HepG2 (cell line): ENCODE measurements at regions not wholly inside any gene's neighbourhood (a gene's known extent, or its start where the extent isn't known, plus 50 kb on each side); places are given as distances from the start of the nearest gene placed in this dataset.

Experiments
- ATAC-seq: fragments of 200-7000 bp; cut with Tn5 transposase; 3 replicates; pipeline ENCODE4 v1.9.1; 2020; ENCODE audit warnings: mild to moderate bottlenecking, moderate library complexity
- BruUV-seq: library from RNA; stranded (reverse); fragments of 400-500 nt; replicated peaks from 2 replicates; lab custom pipeline; 2021; lab: Mats Ljungman, UMichigan
- CTCF ChIA-PET: fragments of 300-600 bp; formaldehyde crosslinking; extraction: SDS; loops from one replicate; lab custom pipeline; 2021; ENCODE audit warnings: low total read pairs, inconsistent platforms, low intra/inter-chr PET ratio; lab: Yijun Ruan, JAX
- POLR2A ChIA-PET: fragments of 350-600 bp; sonication (Branson Sonifier 250); formaldehyde crosslinking; loops from one replicate; lab custom pipeline; 2020; ENCODE audit warnings: antibody characterized with exemption, inconsistent platforms; lab: Yijun Ruan, JAX
- DNase-seq: peaks from one replicate; pipeline ENCODE4 v3.0.0-alpha.2; 2015; ENCODE audit warnings: low spot score
- FAIRE-seq: peaks from 3 replicates; lab custom pipeline; 2011; peaks lifted over from hg19 to GRCh38; lab: Jason Lieb, UNC
- H2AFZ ChIP-seq: one replicate; pipeline ENCODE4 v1.6.1; 2011; ENCODE audit warnings: low read length, inconsistent platforms
- H3K27ac ChIP-seq: fragments of 300-600 bp; 3 replicates; pipeline ENCODE4 v1.8.0; 2011; ENCODE audit warnings: mixed run types, mild to moderate bottlenecking, mixed read lengths, low read length, inconsistent platforms; ENCODE audit not compliant: insufficient read depth; ENCODE audit errors: extremely low read length
- H3K27me3 ChIP-seq, 2 experiments: fragments of 200-600 bp in 1 of 2; 2 replicates in 1 of 2; 3 replicates in 1 of 2; pipeline versions ENCODE4 v1.6.0 to v1.8.0; 2011; ENCODE audit warnings: low read length in 2 of 2, mild to moderate bottlenecking in 2 of 2, moderate library complexity in 2 of 2, inconsistent platforms in 1 of 2; ENCODE audit not compliant: insufficient read depth in 2 of 2, control insufficient read depth in 1 of 2
- H3K36me3 ChIP-seq, 2 experiments: fragments of 200-600 bp in 1 of 2; replicated peaks in 1 of 2; 2 replicates in 1 of 2; 3 replicates in 1 of 2; pipeline versions ENCODE4 v1.5.1 to v1.8.0; 2011; ENCODE audit warnings: low read length in 2 of 2, inconsistent platforms in 1 of 2; ENCODE audit not compliant: insufficient read depth in 2 of 2, control insufficient read depth in 1 of 2
- H3K4me1 ChIP-seq: 2 replicates; pipeline ENCODE4 v1.5.1; 2012; ENCODE audit warnings: low read length, inconsistent platforms; ENCODE audit not compliant: insufficient read depth
- H3K4me2 ChIP-seq: 2 replicates; pipeline ENCODE4 v1.6.0; 2011; ENCODE audit warnings: low read depth, low read length, inconsistent platforms
- H3K4me3 ChIP-seq, 3 experiments: fragments of 200-600 bp in 1 of 3; sonication (generic), shearing (Covaris generic) in 1 of 3; replicated peaks in 1 of 3; 2 replicates each; pipeline ENCODE4 v1.5.1; 2011 to 2016; ENCODE audit warnings: low read length in 3 of 3, inconsistent platforms in 2 of 3, low read depth in 2 of 3, mild to moderate bottlenecking in 2 of 3, control low read depth in 1 of 3, mixed read lengths in 1 of 3; ENCODE audit not compliant: insufficient read depth in 1 of 3
- H3K79me2 ChIP-seq: one replicate; pipeline ENCODE4 v1.6.1; 2011; ENCODE audit warnings: low read length, inconsistent platforms; ENCODE audit not compliant: insufficient read depth
- H3K9ac ChIP-seq: 2 replicates; pipeline ENCODE4 v1.6.0; 2011; ENCODE audit warnings: mild to moderate bottlenecking, low read depth, low read length, inconsistent platforms; ENCODE audit not compliant: insufficient read depth
- H3K9me3 ChIP-seq: 2 replicates; pipeline ENCODE4 v1.5.1; 2012; ENCODE audit warnings: mild to moderate bottlenecking, low read length
- H4K20me1 ChIP-seq: 2 replicates; pipeline ENCODE4 v1.6.0; 2011; ENCODE audit warnings: inconsistent platforms, mild to moderate bottlenecking, low read length, moderate library complexity; ENCODE audit not compliant: insufficient read depth
- HCFC1 ChIP-seq: fragments of 150-350 bp; IDR thresholded peaks from 2 replicates; pipeline ENCODE4 v1.6.1; 2014; ENCODE audit warnings: low read depth, low read length
- RBFOX2 ChIP-seq: fragments of 200-400 bp; formaldehyde crosslinking; IDR thresholded peaks from 2 replicates; pipeline ENCODE4 v1.6.1; 2017; ENCODE audit warnings: low read depth, mild to moderate bottlenecking, low read length
- SP140L ChIP-seq: sonication (generic); formaldehyde crosslinking; IDR thresholded peaks from 2 replicates; pipeline ENCODE4 v1.4.0; 2020; ENCODE audit warnings: missing genetic modification reagents, borderline replicate concordance
- ZNF282 ChIP-seq: fragments of 450-650 bp; IDR thresholded peaks from 2 replicates; pipeline ENCODE4 v1.6.1; 2018; ENCODE audit not compliant: partially characterized antibody
- ZSCAN9 ChIP-seq: IDR thresholded peaks from 2 replicates; pipeline ENCODE4 v1.6.1; 2016; ENCODE audit warnings: borderline replicate concordance
- WGBS: methylation state at CpG from one replicate; pipeline ENCODE4 v1.1.6; 2017; ENCODE audit warnings: low lambda C conversion rate; 5-methylcytosine and 5-hydroxymethylcytosine counted together
- in situ Hi-C: cut with HindIII; loops from 2 replicates; pipeline ENCODE4 v1.10.0; 2017; ENCODE audit warnings: low pct_unique_long_range_greater_than_20kb; ENCODE audit not compliant: extremely low pct_ligation_motif_present
- intact Hi-C: fragments of 100-400 bp; cut with micrococcal nuclease; formaldehyde crosslinking; loops from one replicate; pipeline ENCODE4 v1.10.0; 2022; ENCODE audit not compliant: unreplicated experiment
- TF ChIP-seq, protein P1 (sequence below): IDR thresholded peaks from 2 replicates; pipeline ENCODE4 v1.6.1; 2016; ENCODE audit warnings: low read depth, control low read depth
- TF ChIP-seq, protein P2 (sequence below), 2 experiments: IDR thresholded peaks; 2 replicates each; pipeline ENCODE4 v1.6.1; 2011 to 2012; ENCODE audit warnings: low read length in 2 of 2, borderline replicate concordance in 1 of 2, low read depth in 1 of 2, mild to moderate bottlenecking in 1 of 2, moderate library complexity in 1 of 2
- TF ChIP-seq, protein P3 (sequence below): sonication (generic); formaldehyde crosslinking; IDR thresholded peaks from 2 replicates; pipeline ENCODE4 v1.4.0; 2020; ENCODE audit warnings: missing genetic modification reagents

GRCh38 chr4:107453987-107454386 is 266.0 kb downstream of the PAPSS1 start:
- POLR2A ChIA-PET = no interaction called here
- CTCF ChIA-PET = no interaction called here
- FAIRE-seq (no peak), ATAC-seq (no peak), DNase-seq (no peak)
- in situ Hi-C loops (no loop called here), intact Hi-C loops (no loop called here)
- Histone ChIP-seq H3K4me2 (no peak overlapping the region), H3K36me3 (no peaks in the 10 kb centered on the region), H3K27me3 (no peaks in the 10 kb centered on the region), H3K9me3 (no peaks in the 10 kb centered on the region), H3K4me1 (no peaks in the 10 kb centered on the region), H3K27ac (no peak overlapping the region)
- 0% methylated on average over 2 of the region's 2 CpGs for WGBS
- TF ChIP-seq RBFOX2 (no peak), ZNF282 (no peak), SP140L (CRISPR knock-in tag) (no peak), ZSCAN9 (no peak), HCFC1 (no peak)
- TF ChIP-seq, protein P1, sequence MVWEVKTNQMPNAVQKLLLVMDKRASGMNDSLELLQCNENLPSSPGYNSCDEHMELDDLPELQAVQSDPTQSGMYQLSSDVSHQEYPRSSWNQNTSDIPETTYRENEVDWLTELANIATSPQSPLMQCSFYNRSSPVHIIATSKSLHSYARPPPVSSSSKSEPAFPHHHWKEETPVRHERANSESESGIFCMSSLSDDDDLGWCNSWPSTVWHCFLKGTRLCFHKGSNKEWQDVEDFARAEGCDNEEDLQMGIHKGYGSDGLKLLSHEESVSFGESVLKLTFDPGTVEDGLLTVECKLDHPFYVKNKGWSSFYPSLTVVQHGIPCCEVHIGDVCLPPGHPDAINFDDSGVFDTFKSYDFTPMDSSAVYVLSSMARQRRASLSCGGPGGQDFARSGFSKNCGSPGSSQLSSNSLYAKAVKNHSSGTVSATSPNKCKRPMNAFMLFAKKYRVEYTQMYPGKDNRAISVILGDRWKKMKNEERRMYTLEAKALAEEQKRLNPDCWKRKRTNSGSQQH (CRISPR knock-in tag) = no peak
- TF ChIP-seq, protein P2, sequence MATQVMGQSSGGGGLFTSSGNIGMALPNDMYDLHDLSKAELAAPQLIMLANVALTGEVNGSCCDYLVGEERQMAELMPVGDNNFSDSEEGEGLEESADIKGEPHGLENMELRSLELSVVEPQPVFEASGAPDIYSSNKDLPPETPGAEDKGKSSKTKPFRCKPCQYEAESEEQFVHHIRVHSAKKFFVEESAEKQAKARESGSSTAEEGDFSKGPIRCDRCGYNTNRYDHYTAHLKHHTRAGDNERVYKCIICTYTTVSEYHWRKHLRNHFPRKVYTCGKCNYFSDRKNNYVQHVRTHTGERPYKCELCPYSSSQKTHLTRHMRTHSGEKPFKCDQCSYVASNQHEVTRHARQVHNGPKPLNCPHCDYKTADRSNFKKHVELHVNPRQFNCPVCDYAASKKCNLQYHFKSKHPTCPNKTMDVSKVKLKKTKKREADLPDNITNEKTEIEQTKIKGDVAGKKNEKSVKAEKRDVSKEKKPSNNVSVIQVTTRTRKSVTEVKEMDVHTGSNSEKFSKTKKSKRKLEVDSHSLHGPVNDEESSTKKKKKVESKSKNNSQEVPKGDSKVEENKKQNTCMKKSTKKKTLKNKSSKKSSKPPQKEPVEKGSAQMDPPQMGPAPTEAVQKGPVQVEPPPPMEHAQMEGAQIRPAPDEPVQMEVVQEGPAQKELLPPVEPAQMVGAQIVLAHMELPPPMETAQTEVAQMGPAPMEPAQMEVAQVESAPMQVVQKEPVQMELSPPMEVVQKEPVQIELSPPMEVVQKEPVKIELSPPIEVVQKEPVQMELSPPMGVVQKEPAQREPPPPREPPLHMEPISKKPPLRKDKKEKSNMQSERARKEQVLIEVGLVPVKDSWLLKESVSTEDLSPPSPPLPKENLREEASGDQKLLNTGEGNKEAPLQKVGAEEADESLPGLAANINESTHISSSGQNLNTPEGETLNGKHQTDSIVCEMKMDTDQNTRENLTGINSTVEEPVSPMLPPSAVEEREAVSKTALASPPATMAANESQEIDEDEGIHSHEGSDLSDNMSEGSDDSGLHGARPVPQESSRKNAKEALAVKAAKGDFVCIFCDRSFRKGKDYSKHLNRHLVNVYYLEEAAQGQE (IDR thresholded peaks at IDR 0.05; ENCODE audit: borderline replicate concordance in 1 of 2, low read depth in 1 of 2, low read length in 2 of 2) = no peak
- TF ChIP-seq, protein P3, sequence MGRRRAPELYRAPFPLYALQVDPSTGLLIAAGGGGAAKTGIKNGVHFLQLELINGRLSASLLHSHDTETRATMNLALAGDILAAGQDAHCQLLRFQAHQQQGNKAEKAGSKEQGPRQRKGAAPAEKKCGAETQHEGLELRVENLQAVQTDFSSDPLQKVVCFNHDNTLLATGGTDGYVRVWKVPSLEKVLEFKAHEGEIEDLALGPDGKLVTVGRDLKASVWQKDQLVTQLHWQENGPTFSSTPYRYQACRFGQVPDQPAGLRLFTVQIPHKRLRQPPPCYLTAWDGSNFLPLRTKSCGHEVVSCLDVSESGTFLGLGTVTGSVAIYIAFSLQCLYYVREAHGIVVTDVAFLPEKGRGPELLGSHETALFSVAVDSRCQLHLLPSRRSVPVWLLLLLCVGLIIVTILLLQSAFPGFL (CRISPR knock-in tag) = no peak
- TF ChIP-seq, all 625 proteins: peak for 0
- Histone ChIP-seq H4K20me1 (no peaks in the 10 kb centered on the region), H2AFZ (no peak overlapping the region), H3K79me2 (no peaks in the 10 kb centered on the region), H3K9ac (no peak overlapping the region), H3K4me3 (no peak overlapping the region)
- BruUV-seq = no TSS peak
